ENCODE measurements at regions not wholly inside any gene's neighbourhood (a gene's known extent, or its start where the extent isn't known, plus 50 kb on each side); places are given as distances from the start of the nearest gene placed in this dataset.

DNA sequence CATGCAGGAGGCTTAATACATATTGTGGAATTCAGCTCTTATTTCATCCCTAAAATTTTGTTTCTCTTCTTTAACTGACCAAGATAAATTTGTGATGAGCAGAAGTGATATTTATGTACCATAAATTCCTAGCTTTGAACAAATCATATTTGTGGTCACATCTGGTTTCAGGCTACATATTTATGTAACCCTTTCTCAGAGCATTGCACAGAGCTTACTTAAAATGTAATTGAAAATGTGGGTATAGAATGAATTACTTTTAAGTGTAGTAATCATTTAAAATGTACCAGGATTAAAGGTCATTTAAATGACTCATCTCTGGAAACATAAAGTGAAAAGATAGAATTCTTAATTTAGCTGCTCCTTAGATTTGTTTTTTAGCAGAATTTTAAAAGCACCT is 129.9 kb upstream of the FRMD6 start:
- TF ChIP-seq, protein P1, sequence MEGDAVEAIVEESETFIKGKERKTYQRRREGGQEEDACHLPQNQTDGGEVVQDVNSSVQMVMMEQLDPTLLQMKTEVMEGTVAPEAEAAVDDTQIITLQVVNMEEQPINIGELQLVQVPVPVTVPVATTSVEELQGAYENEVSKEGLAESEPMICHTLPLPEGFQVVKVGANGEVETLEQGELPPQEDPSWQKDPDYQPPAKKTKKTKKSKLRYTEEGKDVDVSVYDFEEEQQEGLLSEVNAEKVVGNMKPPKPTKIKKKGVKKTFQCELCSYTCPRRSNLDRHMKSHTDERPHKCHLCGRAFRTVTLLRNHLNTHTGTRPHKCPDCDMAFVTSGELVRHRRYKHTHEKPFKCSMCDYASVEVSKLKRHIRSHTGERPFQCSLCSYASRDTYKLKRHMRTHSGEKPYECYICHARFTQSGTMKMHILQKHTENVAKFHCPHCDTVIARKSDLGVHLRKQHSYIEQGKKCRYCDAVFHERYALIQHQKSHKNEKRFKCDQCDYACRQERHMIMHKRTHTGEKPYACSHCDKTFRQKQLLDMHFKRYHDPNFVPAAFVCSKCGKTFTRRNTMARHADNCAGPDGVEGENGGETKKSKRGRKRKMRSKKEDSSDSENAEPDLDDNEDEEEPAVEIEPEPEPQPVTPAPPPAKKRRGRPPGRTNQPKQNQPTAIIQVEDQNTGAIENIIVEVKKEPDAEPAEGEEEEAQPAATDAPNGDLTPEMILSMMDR (conservative IDR thresholded peaks at IDR 0.05; ENCODE audit: low read depth, low read length), result no peak
- H3K4me3 ChIP-seq (ENCODE audit: low read length), result no peak overlapping the region
- DNase-seq (ENCODE audit: low read depth), result no peak

- no peak for DNase-seq (ENCODE audit: low read depth)
- no peak overlapping the region for H3K4me3 ChIP-seq (ENCODE audit: low read length)
- TF ChIP-seq, protein P1 (conservative IDR thresholded peaks at IDR 0.05; ENCODE audit: low read depth, low read length), result no peak
These were observed 128.5 kb upstream of the FRMD6 start for GRCh38 chr14:51523243-51523642.

DNA sequence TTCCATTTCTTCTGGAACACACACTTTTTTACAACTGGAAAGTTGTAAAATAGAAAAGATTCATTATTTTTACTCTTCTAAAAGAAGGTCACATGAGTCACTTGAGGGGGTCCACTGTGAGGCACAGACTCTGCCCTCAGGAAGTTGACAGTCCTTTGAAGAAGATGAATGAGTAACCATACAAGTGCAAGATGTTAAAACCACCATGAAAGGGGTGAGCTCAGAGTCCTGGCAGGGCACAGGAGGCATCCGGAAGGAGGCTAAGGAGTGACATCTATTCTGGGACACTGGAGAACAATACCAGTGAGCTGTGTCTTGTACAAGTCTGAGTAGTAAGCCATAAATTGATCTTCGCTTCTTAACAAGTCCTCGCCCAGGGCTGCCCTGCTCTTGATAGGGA is 126.0 kb upstream of the FRMD6 start:
- TF ChIP-seq, protein P1 (conservative IDR thresholded peaks at IDR 0.05; ENCODE audit: low read depth, low read length), result no peak
- DNase-seq (ENCODE audit: low read depth), result no peak
- no peak overlapping the region for H3K4me3 ChIP-seq (ENCODE audit: low read length)

- H3K4me3 ChIP-seq (ENCODE audit: low read length), result no peak overlapping the region
- TF ChIP-seq, protein P1 (conservative IDR thresholded peaks at IDR 0.05; ENCODE audit: low read depth, low read length), result no peak
- no peak for DNase-seq (ENCODE audit: low read depth)
These were observed 124.6 kb upstream of the FRMD6 start for GRCh38 chr14:51527073-51527472.

DNA sequence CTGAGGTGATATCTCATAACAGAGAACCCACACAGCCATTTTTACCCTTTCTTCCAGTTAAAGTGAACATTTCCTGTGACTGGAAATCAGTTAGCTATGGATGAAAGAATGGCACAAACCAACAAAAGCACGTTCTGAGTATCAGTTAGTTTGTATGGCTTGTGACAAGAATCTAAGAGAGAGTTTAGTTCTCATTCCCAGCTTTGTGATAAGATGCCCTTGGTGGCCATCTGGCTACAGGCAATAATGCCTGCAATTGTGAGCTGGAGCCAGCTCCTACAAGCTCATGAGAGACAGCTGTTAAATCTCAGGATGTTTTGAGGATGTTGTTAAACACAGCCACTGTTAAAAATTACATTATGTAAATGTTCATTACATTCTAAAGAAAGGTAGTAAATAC is 122.0 kb upstream of the FRMD6 start:
- H3K4me3 ChIP-seq (ENCODE audit: low read length), result no peak overlapping the region
- TF ChIP-seq, protein P1 (conservative IDR thresholded peaks at IDR 0.05; ENCODE audit: low read depth, low read length), result no peak
- DNase-seq (ENCODE audit: low read depth), result no peak

DNA sequence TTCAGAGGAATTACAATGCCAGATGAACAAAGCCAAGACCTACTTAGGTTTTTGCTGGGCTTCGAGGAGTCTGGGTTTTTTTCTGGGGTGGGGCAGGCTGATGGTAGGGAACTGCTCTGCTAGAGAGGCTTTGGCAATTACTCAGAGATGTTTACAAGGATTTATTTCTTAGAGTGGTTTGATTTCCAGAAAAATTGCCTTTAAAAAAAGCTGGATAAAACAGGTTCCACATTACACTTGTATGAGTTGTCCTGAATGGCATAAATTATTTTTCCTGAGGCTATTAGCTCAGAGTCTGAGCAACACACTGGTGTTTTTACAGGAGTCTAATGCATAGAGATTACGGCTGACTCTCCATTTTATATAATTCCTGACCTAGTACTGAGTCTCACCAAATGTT is 118.5 kb upstream of the FRMD6 start:
- no peak overlapping the region for H3K4me3 ChIP-seq (ENCODE audit: low read length)
- peak; percentile 58 for DNase-seq (ENCODE audit: low read depth)
- TF ChIP-seq, protein P1 (conservative IDR thresholded peaks at IDR 0.05; ENCODE audit: low read depth, low read length), result no peak

DNA sequence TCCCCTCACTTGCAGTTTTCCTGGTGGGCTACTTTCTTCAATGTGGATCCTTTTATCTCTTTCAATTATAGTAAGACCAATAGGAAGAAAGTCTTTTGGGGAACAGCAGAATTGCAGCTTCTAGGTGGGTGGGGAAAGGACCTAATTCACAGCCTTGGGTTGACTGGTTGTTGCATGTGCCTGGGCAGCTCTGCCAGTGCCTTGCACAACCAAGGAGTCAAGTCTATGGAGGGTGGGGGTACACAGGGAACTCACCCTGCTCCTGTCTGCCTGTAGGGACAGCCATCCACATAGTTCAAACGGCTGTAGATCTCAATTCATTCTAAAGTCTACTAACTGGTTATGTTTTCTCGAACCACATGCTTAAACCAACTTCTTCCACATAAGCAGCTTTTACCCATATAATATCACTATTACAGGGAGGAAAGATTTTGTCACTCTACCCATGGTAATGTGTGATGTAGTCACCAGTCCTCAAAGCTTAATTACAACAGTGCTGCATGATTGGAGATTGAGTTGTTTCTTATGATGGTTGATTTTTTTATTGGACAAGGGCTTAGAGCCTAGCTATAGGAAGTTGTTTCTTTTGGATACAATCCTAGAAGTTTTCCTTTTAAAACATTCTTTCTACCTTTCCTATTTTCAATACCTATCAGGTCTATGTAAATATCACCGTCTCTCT is 117.7 kb upstream of the FRMD6 start:
- no peak for DNase-seq (ENCODE audit: low read depth)
- TF ChIP-seq, protein P1 (conservative IDR thresholded peaks at IDR 0.05; ENCODE audit: low read depth, low read length), result no peak
- H3K4me3 ChIP-seq (ENCODE audit: low read length), result no peak overlapping the region
